ENCODE measurements at regions not wholly inside any gene's neighbourhood (a gene's known extent, or its start where the extent isn't known, plus 50 kb on each side); places are given as distances from the start of the nearest gene placed in this dataset.

DNA sequence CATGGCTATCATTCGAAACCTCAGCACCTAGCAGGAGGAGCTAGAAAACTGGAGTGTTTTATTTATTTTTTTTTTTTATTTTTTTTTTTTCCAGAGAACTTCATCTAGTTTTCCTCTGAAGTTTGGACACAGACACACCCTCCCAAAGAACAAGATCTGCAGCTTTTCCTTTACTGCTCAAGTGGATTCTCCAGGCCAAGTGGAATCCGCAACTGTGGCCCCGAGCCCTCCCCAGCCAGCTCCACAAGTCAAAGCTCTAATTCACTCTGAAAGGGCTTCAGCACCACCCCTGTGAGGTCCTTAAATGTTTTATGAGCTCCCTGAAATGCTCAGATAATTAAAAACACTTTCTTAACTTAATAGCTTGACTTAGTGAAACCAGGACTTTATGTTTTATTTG is 332.1 kb upstream of the DYNLRB2 start:
- TF ChIP-seq, protein P1, sequence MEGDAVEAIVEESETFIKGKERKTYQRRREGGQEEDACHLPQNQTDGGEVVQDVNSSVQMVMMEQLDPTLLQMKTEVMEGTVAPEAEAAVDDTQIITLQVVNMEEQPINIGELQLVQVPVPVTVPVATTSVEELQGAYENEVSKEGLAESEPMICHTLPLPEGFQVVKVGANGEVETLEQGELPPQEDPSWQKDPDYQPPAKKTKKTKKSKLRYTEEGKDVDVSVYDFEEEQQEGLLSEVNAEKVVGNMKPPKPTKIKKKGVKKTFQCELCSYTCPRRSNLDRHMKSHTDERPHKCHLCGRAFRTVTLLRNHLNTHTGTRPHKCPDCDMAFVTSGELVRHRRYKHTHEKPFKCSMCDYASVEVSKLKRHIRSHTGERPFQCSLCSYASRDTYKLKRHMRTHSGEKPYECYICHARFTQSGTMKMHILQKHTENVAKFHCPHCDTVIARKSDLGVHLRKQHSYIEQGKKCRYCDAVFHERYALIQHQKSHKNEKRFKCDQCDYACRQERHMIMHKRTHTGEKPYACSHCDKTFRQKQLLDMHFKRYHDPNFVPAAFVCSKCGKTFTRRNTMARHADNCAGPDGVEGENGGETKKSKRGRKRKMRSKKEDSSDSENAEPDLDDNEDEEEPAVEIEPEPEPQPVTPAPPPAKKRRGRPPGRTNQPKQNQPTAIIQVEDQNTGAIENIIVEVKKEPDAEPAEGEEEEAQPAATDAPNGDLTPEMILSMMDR (IDR thresholded peaks at IDR 0.05; ENCODE audit: insufficient read depth, low read depth, low read length, missing control alignments) = no peak
- no peak for DNase-seq (ENCODE audit: low read depth)
- no peak overlapping the region for H3K4me3 ChIP-seq (ENCODE audit: low read depth, low read length)

- DNase-seq (ENCODE audit: low read depth) = no peak
- H3K4me3 ChIP-seq (ENCODE audit: low read depth, low read length) = no peak overlapping the region
- TF ChIP-seq, protein P1 (IDR thresholded peaks at IDR 0.05; ENCODE audit: insufficient read depth, low read depth, low read length, missing control alignments) = no peak
Measured at GRCh38 chr16:80208015-80208414, 332.8 kb upstream of the DYNLRB2 start.

DNA sequence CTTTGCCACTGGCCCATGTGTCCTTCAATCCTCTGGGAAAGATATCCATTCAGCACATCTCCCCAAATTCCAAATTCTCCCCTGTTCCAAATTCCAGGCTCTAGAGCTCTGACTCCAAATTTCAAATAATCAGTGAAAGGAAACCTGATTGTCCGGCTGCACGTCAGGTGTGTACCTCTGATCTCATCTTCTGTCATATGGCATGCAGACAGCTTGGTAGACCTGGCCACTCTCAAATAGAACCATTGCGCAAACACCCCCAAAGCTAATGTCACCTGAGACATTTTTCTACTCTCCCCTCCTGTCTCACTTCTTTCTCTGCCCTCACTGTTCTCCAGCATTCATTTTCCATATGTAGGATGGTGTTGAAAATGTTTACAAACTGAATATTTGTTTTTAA is 337.0 kb upstream of the DYNLRB2 start:
- H3K4me3 ChIP-seq (ENCODE audit: low read depth, low read length) = no peak overlapping the region
- TF ChIP-seq, protein P1 (IDR thresholded peaks at IDR 0.05; ENCODE audit: insufficient read depth, low read depth, low read length, missing control alignments) = no peak
- no peak for DNase-seq (ENCODE audit: low read depth)

GRCh38 chr16:80202831-80203413 is 337.9 kb upstream of the DYNLRB2 start:
- TF ChIP-seq, protein P1 (IDR thresholded peaks at IDR 0.05; ENCODE audit: insufficient read depth, low read depth, low read length, missing control alignments) = no peak
- no peak overlapping the region for H3K4me3 ChIP-seq (ENCODE audit: low read depth, low read length)
- no peak for DNase-seq (ENCODE audit: low read depth)

DNA sequence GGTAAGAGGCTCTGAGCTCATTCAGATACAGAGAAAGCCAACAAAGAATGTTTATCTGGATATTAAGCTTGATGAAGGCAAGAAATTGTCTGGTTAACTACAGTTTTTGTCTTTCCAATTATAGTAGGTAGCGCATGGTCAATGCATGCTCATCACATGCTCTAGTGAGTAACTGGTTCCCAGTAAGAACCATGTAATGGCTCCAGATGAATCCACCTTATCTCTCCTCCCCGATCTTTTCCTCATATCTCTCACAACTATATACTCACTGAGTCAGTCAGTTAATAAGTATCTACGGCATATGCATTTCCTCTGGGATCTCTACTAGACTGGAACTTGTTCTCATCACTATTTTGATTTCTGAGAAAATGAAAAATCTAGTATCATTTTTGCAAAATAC is 340.7 kb upstream of the DYNLRB2 start:
- TF ChIP-seq, protein P1 (IDR thresholded peaks at IDR 0.05; ENCODE audit: insufficient read depth, low read depth, low read length, missing control alignments) = no peak
- H3K4me3 ChIP-seq (ENCODE audit: low read depth, low read length) = no peak overlapping the region
- DNase-seq (ENCODE audit: low read depth) = no peak

DNA sequence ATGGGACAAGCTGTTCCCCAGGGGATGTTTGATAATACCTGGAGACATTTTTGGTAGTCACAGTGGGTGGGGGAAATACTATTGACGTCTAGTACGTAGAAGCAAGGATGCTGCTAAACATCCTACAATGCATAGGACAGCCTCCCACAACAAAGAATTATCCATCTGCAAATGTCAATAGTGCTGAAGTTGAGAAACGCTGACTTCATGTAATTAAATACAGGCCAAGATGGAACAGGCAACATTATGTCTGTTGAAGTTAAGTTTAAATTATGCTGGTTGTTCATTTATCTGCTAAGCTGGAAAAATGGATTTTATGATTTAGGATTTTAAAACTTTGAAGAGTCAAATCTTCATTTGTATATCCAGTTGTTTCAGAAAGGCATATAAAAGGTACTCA is 341.2 kb upstream of the DYNLRB2 start:
- DNase-seq (ENCODE audit: low read depth) = no peak
- H3K4me3 ChIP-seq (ENCODE audit: low read depth, low read length) = no peak overlapping the region
- TF ChIP-seq, protein P1 (IDR thresholded peaks at IDR 0.05; ENCODE audit: insufficient read depth, low read depth, low read length, missing control alignments) = no peak

Data from GM12865 (cell line).